Activated CD4-positive, alpha-beta T cell treated with anti-CD3 and anti-CD28 coated beads, Interleukin-2, amount 50 U/mL, for 48 hours (primary cell): ENCODE measurements at regions not wholly inside any gene's neighbourhood (a gene's known extent, or its start where the extent isn't known, plus 50 kb on each side); places are given as distances from the start of the nearest gene placed in this dataset.
"Not testable (repeated sequence)": the region's sequence is repeated elsewhere in the genome, so short reads cannot be mapped to it uniquely, and the experiment has no call there.

Experiments
- DNase-seq, 2 experiments: peaks; one replicate each; pipeline ENCODE4 v3.0.0-alpha.2; 2020

DNA sequence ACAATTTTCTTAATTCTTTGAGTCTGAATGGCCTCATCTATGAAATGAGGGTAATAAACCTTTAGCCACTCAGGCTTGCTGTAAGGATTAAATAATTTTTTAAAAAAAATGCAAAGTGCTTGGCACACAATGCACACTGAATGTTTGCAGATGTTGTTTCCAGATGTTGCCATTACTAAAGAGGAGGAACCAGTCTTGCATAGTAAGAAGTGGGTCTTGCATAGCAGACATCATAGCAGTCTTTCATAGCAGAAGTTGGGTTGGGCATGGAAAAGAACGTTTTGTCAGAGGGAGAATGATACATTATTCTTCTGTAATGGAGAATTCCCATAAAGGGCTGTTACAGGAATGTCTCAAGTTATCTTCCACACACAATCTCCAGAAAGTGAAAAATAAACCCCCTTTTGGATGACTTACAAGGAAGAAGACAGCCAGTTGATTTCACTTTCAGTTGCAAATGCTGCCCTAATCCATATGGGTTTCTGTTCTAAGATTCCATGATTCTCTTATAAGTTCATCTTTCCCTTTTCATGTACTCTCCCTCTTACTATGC, 327.7 kb downstream of the SUCLG1 start:
- DNase-seq = no peak

DNA sequence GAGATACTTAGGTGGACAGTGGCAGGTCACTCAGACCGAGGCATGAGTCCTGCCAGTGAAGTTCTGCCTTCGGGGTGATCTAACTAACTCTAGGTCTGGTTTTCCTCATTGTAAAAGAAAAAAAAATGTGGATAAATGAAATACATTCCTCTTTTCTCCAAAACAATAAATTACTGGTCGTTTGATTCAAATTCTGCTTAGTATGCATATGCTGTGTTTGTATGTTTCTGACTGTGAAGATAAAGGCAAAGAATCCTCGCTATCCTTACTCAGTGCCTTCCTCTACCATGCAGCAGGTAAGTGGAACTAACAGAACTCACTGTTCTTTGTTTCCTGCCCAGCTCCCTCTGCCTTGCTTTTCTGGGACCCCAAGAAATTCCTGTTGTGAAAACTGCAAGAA, 330.1 kb downstream of the SUCLG1 start:
- no peak for DNase-seq

DNA sequence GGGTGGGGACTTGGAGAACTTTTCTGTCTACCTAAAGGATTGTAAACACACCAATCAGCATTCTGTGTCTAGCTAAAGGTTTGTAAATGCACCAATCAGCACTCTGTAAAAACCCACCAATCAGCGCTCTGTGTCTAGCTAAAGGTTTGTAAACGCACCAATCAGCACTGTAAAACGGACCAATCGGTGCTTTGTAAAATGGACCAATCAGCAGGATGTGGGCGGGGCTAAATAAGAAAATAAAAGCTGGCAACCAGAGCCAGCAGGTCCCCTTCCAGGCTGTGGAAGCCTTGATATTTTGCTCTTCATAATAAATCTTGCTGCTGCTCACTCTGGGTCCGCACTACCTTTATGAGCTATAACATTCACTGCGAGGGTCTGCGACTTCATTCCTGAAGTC, 331.3 kb downstream of the SUCLG1 start:
- DNase-seq = not testable (repeated sequence)

DNA sequence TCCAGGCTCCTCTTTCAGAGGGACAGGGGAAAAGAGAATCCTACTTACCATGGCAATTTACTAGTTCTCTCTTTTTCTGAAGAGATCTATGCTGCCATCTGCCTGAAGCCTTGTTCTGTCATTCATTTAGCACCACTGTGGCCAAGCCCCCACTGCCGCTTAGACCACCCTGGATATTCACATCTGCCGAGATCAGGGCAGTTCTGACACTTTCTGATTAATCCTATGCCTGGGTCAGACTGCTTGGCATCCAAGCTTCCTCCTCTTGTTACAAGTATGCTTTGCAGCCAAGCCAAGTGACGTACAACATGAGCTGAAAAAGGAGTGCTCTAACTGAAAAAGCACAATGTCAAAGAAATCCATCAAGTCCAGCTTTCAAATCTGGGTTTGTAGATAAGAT, 332.6 kb downstream of the SUCLG1 start:
- DNase-seq = no peak

DNA sequence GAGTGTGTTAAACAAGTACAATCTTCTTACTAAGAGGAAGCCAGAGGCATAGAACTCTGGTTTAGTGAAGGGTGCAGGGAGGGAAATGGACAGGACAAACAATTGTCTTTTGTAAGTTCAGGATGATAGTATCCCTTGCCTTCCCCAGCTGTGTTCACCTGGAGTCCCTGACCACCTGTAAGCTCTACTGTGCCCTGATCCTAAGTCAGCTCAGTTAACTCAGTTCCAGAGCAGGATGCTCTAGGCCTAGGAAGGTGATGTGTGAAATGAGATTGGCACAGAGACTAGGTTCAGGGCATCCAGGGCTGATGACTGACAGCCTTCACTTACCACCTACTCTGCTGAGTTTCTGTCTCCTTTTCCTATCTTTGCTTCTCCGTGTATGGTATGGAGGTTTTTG, 333.0 kb downstream of the SUCLG1 start:
- no peak for DNase-seq

DNA sequence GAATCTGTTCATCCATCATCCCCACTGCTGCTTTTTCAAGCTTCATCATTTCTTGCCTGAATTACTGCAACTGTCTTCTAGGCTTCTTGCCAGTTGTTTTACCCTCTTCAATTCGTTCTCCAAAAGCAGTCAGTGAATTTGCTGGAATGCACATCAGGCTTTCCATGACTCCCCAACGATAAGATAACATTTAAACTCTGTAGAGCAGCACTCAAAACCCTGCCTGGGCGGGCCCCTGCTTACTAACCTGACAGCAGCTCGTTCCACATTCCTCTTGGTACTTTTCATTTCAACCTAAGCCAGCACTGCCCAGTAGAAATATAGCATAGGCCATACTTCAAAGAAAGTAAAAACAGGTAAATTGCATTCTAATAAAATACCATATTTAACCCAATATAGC, 342.9 kb downstream of the SUCLG1 start:
- no peak for DNase-seq

DNA sequence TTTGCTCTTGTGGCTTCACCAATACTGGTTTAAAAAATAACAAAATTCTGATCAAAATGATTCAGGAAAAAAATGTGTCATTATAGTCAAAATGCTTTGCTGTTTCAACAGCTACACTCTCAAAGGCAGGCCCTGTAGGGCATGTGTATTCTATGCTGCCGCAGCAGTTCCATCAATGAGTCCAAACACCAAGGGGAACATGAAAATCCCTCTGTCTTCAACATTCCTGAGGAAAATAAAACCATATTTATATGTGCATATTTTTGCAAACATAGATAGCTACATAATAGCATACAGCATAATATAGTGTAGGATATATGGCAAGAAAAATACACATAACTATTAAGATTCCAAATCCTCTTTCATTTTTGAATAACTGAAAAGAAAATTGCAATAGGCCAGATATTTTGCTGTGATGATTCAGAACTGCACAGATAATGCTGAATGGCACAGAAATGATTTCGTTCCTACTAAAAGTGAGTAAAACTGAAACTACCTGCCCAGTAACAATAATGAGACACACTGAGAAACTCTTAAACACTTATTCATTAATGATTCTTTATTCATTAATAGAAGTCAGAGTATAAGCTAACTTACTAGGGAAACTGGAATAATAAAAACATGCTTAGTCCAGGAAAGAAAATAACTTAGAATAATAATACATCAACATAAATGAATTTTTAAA, 343.8 kb downstream of the SUCLG1 start:
- no peak for DNase-seq

DNA sequence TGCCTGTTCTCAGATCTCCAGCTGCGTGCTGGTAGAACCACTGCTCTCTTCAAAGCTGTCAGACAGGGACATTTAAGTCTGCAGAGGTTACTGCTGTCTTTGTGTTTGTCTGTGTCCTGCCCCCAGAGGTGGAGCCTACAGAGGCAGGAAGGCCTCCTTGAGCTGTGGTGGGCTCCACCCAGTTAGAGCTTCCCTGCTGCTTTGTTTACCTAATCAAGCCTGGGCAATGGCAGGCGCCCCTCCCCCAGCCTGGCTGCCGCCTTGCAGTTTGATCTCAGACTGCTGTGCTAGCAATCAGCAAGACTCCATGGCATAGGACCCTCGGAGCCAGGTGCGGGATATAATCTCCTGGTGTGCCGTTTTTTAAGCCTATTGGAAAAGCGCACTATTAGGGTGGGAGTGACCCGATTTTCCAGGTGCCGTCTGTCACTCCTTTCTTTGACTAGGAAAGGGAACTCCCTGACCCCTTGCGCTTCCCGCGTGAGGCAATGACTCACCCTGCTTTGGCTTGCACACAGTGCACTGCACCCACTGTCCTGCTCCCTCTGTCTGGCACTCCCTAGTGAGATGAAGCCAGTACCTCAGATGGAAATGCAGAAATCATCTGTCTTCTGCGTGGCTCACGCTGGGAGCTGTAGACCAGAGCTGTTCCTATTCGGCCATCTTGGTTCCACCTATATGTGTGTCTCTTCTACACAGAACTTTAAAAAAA, 355.1 kb downstream of the SUCLG1 start:
- DNase-seq = not testable (repeated sequence)

DNA sequence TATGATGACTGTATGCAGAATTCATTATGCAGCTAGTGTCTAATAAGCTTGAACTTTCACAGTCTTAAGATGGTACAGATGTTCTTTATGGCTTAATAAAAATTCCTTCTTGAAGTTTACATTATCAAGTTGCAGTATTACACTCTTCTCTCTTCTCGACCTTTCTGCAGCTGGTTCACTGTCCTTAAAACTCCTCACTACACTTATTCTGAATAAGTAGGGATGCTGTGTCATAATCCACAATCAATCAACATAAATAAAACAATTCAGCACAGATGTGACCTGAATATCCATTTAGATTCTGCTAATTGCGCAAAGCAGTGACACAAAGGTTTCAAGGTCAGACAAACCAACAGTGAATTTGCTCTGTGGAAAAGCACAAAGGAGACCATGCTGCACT, 356.8 kb downstream of the SUCLG1 start:
- no peak for DNase-seq

DNA sequence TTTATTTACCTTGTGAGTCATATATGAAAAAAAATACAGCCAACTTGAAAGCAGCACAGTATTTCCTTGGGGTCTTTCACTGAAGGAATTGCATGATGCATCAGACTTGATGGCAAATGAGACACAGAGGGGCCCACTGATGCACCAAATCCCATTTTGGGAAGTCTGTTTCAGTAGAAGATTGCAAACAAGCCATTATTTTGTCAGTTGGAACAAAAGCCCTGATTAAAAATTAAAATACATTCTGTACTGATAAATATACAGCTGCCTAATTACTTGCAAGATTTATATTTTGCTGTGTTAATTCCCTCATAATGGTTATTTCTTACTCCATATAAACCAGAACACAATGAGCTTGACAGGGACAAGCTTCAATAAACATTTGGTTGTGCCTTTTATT, 370.4 kb downstream of the SUCLG1 start:
- DNase-seq = no peak

DNA sequence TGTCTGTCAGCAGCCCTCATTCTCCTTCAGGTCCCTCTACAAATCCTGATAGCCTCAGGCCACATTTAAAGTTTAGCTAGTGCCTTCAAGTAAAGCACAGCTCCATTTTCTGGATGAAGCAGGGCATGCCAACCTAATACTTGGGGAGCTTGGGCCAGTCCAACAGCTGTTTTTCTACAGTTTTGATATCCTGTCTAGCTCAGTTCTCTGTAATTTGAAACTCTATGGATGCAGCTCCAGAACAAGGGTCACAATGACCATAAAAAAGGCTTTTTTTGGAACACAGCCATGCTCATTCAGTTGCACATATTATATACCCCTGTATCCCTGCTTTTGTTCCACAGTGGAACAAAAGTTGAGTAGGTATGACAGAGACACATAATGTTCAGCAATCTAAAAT, 373.5 kb downstream of the SUCLG1 start:
- DNase-seq = no peak

DNA sequence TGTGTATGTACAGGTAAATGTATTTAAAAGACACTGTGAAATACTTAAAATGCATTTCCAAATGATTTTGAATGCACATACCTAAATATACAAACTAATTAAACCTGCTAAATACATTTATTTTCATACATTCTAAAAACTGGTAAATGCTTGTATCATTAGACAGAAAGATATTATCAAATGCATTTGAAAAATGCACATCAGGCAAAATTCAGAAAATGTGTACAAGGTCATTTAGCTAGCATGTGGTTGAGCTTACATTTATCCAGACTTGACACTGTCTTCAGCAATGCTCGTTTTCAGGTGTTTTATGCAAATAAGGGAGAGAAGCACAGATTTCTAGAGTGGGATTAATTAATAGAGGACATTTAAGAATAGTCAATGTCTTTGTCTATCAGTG, 374.2 kb downstream of the SUCLG1 start:
- no peak for DNase-seq

DNA sequence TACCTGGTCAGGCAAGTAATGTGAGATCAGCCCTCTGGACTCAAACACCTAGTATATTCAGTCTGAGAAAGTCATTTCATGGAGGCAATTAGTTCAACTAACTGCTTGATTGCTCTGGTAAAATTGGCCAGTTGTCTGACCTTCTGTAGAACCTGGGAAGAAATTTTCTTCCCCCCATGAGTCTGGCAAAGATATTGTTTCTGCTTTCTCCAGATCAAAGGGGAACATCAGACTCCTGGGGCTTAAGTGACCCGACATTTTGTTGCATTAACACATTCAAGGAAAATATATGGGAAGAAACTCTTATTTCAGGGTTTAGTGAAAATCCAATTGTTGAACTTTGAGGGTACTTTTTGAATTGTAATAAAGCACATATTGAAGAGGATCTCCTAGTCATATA, 375.1 kb downstream of the SUCLG1 start:
- DNase-seq = no peak

DNA sequence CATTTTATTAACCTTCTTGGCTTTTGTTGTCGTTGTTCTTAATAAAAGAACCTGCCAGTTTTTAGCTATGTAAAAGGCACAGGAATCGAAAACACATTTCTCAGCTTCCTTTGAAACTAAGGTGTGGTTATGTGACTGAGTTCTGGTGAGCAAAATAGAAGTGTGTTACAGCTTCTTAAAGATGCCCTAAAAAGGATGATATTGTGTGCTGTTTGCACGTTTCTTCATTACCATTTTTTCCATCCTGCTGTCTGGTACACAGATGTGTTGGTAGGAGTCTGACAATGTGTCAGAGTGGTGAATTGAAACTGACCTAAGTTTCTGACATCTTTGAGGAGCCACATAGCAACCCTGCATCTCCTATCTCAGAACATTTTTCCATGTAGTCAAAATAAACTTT, 380.6 kb downstream of the SUCLG1 start:
- no peak for DNase-seq

DNA sequence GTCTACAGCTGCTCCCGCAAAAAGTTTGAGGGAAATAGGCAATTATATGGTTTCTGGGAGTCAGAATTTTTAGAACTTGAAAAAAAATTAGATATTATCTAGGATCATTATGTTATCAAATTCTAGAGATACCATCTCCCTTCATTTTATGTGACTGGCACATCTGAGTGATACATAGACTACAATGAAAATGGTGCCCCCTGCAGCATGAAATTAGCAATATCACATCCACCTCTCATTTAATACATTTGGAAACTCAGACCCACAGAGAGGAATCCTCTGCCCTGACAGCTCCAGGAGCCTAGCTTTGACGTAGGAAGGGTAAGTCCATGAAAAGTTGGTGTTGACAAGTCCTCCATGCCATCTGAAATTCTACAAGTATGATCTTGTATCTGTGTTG, 381.6 kb downstream of the SUCLG1 start:
- peak in 1 of 2 experiments; percentile 3 for DNase-seq

DNA sequence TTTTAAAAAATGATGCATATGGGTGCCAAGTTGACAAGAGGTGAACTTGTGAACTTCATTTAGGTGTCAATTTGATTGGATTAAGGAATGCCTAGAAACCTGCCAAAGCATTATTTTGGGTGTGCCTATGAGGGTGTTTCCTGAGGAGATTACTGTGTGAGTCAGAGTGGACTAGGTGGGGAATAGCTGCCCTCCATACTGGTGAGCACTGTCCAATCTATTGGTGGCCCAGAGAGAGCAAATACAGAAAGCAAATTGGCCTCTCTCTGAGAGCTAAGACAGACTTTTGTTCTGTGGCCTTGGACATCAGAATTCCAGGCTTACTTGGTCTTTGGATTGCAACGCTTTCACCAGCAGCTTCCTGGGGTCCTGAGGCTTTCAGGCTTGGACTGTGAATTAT, 388.0 kb downstream of the SUCLG1 start:
- DNase-seq = no peak

DNA sequence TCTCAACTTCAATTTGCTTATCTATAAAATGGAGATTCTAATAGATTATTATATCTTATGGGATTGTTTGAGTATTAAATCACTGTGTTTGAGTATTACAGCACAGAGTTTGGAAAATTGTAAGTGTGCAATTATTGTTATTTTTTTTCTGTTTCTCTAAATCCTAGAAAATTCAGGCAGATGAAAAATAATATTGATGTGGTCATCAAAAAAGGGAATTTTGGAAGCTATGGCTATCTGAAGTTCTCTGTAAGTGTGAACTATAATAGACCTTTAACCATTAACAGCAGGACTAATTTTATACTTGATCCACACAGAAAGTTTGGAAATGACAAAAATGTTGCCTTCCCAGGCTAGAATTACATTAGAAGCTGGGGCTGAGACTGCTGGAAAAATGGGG, 393.2 kb downstream of the SUCLG1 start:
- DNase-seq = no peak

DNA sequence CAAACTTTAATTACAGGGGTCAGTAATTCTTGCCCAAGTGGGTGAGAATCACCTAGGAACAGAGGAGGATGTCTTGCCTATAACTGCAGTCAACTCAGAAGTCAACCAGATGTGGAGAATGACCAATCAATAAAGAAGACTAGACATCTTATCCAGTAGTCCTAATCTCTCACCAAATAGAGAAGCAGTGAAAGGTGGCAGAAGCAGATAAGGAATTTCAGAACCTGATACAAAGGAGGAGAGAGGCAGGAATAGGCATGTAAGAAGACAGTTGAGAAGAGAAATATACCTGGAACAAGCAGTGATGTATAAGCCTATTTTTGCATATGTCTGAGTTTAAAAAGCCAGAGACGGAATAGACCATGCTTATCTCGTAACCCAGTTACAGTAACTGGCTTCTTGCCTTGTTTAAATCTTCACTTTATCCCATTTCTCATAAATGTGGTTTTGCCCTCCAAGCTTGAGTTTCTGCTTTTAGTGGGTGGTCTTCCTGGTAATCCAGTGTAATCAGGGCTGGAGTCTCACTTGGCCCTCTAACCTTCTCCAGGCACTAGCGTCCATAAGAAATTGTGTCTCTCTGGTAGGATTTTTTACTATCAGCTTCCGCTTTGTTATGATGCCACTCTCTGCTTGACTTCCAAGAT, 401.0 kb downstream of the SUCLG1 start:
- DNase-seq = no peak

DNA sequence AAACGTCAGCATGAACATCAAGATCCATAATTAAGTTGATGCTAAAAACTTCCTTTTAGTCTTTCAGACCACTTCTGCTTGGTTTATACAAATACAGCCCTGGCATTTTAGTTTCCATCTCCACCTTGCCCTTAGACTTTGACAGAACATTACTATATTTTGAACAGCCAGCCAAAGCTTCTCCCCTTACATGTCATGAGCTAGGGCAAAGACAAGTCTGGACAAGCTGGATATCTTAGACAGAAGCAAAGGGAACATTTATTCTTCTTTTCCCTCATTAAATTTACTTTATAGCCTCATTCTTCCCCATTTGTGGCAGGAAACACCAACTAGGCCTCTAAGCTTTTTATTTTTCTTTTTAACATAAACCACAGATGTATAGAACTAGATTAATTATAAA, 403.3 kb downstream of the SUCLG1 start:
- DNase-seq = no peak

DNA sequence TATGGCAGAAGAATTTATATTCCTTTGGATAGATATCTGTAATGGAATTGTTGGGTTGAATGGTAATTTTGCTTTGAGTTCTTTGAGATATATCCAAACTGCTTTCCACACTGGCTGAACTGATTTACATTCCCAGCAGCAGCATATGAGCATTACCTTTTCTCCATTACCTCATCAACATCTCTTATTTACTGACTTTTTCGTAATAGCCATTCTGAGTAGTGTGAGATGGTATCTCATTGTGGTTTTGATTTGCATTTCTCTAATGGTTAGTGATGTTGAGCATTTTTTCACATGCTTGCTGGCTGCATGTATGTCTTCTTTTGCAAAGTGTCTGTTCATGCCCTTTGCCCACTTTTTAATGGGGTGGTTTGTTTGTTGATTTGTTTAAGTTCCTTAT, 404.5 kb downstream of the SUCLG1 start:
- DNase-seq = not testable (repeated sequence)

DNA sequence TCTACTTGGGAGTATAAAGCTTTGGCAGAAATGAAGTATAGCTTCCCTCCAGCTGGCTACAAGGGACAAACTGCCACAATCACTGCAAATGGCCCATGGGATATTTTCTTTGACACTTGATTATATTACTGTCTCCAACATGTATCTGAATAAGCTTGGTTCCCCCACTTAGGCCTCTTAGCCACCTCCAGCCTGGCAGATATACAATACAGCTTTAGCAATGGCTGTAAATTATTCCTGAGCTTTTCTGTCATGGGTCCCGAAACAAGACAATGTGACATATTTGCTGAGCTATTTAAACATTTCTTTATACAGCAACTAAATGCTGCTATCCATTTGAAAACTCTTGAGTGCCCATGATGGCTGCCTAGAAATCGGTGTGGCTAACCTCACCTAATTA, 406.2 kb downstream of the SUCLG1 start:
- DNase-seq = no peak

DNA sequence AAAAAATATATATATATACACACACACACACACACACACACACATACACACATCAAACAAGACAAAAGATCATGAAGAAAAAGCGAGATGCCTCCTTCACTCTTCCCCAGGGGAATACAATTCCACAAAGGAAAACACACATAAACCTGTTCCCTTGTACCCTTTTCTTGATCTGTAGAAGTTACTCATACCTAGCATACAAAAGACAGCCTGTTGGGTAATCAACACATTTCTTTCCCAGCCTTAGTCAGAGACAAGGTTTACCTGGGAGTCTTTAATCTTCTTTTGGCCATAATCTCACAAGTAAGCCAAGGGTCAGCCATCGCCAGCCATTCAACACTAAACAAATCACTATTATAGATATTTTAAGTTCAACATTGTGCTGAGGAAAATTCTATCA, 407.0 kb downstream of the SUCLG1 start:
- no peak for DNase-seq

DNA sequence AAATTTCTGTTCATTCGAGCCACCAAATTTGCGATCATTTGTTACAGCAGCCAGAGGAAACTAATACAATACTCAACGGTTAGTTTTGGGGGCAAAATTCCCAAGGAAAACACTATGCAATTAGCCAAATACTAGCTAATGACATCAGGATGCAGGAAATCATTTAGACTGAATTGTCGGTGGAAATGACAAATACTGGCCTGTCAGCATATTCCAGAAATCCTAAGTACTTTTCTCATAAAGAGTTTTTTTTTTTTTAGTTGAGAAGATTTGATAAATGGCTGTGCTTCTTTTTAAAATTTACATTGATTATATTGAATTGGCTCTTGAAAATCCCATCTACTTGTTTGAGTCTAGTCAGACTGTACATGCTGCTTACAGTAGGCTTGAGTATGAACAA, 410.1 kb downstream of the SUCLG1 start:
- no peak for DNase-seq

DNA sequence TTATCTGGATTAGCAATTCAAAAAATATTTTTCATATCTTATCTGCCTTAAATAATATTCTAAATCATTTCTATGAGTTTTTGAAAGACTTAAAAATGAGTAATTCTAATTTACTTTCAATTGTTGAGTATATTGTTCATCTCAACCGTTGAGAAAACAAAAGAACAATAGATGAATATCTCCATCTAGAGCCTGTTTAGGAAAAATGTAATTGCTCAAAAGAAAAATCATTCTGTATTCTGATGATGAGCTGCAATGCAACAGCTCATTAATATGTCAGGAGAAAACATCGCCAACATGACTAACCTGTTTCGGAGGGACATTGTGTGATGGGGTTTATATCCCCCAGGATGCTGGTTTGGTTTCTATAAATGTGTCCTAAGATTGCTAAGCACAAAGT, 417.6 kb downstream of the SUCLG1 start:
- DNase-seq = no peak
